NCI-H524 (cell line): ENCODE measurements at regions not wholly inside any gene's neighbourhood (a gene's known extent, or its start where the extent isn't known, plus 50 kb on each side); places are given as distances from the start of the nearest gene placed in this dataset.

Experiments used
- DNase-seq, 2 experiments: peaks; one replicate each; lab custom pipeline; 2025; lab: John Stamatoyannopoulos, UW

- no peak for DNase-seq
Observed at GRCh38 chr11:27604416-27604815, 95.8 kb downstream of the BDNF start.

- no peak for DNase-seq
Observed at GRCh38 chr11:27603376-27603990, 96.8 kb downstream of the BDNF start.

- DNase-seq, result no peak
Observed at GRCh38 chr11:27600656-27601055, 94.1 kb upstream of the LIN7C start.

GRCh38 chr11:27599217-27599616 lies 92.6 kb upstream of the LIN7C start:
- DNase-seq, result no peak

GRCh38 chr11:27596802-27597201 lies 90.2 kb upstream of the LIN7C start:
- DNase-seq, result no peak

- no peak for DNase-seq
Observed at GRCh38 chr11:27596388-27596787, 89.8 kb upstream of the LIN7C start.

- no peak for DNase-seq
Observed at GRCh38 chr11:27592098-27592780, 85.7 kb upstream of the LIN7C start.

GRCh38 chr11:27582621-27583020 lies 76.1 kb upstream of the LIN7C start:
- DNase-seq, result no peak

GRCh38 chr11:27574342-27574741 lies 67.8 kb upstream of the LIN7C start:
- peak in 1 of 2 experiments; percentile 2 for DNase-seq

GRCh38 chr11:27573024-27573423 lies 66.5 kb upstream of the LIN7C start:
- DNase-seq, result peak in 1 of 2 experiments; percentile 1

GRCh38 chr11:27571154-27571810 lies 64.7 kb upstream of the LIN7C start:
- DNase-seq, result no peak

GRCh38 chr11:27570542-27570941 lies 64.0 kb upstream of the LIN7C start:
- DNase-seq, result no peak

GRCh38 chr11:27563641-27564040 lies 57.1 kb upstream of the LIN7C start:
- no peak for DNase-seq

- no peak for DNase-seq
Observed at GRCh38 chr11:27563201-27563600, 56.6 kb upstream of the LIN7C start.

- DNase-seq, result no peak
Observed at GRCh38 chr11:27558401-27558800, 51.8 kb upstream of the LIN7C start.

GRCh38 chr11:27557226-27557625 lies 50.7 kb upstream of the LIN7C start:
- DNase-seq, result no peak
